ENCODE measurements at regions not wholly inside any gene's neighbourhood (a gene's known extent, or its start where the extent isn't known, plus 50 kb on each side); places are given as distances from the start of the nearest gene placed in this dataset.

DNA sequence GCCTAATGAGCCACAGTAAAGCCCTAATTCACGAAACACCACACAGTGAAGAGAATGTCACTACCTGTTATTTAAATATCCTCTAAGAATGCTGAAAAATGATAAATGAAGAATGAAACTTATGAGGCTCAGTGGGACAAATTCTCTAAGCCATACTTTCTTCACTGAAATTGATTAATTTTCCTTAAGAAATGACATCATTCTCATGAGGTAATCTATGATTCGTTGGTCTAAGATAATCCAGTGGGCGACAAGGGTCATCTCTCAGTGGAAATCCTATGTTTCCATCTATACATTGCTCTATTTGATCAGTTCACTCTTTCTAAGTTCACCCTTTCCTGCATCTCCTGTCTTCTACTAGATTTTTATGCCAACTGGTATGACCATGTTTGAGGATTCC is 330.4 kb upstream of the ANKRD30A start:
- DNase-seq: no peak
- Histone ChIP-seq H3K27ac (no peak overlapping the region), H3K9me3 (no peaks in the 10 kb centered on the region), H3K36me3 (no peaks in the 10 kb centered on the region), H3K4me1 (no peaks in the 10 kb centered on the region), H3K4me3 (no peak overlapping the region), H3K27me3 (no peaks in the 10 kb centered on the region)
- TF ChIP-seq, protein P1, sequence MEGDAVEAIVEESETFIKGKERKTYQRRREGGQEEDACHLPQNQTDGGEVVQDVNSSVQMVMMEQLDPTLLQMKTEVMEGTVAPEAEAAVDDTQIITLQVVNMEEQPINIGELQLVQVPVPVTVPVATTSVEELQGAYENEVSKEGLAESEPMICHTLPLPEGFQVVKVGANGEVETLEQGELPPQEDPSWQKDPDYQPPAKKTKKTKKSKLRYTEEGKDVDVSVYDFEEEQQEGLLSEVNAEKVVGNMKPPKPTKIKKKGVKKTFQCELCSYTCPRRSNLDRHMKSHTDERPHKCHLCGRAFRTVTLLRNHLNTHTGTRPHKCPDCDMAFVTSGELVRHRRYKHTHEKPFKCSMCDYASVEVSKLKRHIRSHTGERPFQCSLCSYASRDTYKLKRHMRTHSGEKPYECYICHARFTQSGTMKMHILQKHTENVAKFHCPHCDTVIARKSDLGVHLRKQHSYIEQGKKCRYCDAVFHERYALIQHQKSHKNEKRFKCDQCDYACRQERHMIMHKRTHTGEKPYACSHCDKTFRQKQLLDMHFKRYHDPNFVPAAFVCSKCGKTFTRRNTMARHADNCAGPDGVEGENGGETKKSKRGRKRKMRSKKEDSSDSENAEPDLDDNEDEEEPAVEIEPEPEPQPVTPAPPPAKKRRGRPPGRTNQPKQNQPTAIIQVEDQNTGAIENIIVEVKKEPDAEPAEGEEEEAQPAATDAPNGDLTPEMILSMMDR (IDR thresholded peaks at IDR 0.05): no peak
- ATAC-seq: no peak
- intact Hi-C loops (cut with DNase I): no loop called here

DNA sequence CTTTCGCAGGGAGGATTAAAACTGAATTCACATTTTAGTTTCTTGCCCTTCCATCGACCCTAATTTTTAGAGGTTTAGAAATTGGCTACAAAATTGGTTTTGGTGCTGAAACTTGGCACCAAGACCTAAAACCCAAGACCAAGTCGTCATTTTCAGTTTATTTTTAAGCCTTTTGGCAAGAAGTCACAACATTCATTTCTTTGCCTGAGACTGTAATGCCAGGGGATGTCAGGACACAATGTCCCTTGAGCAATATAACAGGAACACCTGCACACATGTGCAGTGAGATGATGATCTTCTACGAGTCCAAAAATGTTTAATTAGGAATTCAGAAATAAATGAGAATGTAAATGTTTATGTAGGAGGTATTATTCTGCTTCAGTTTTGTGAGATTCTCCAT is 335.4 kb upstream of the ANKRD30A start:
- intact Hi-C loops (cut with DNase I): no loop called here

DNA sequence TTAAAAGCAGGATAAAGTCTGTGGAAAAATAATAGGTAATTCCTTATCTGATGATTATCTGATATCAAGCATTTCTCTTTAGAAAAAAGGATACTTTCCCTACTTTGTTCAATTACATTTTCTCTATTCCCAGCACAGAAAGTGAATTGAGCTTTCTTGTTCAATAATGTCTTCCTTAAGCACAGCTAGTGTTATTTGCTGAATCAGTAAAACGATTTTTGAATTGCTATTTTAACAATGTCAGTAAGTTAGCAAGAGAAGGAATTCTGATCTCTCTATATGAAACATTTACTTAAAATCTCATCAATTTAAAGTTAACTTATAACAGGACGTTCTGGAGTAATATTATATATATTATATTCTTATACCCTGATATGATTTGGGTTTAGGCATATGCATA is 337.2 kb upstream of the ANKRD30A start:
- intact Hi-C loops (cut with DNase I): no loop called here
- Histone ChIP-seq H3K9me3 (no peaks in the 10 kb centered on the region), H3K4me3 (no peak overlapping the region), H3K4me1 (no peaks in the 10 kb centered on the region), H3K27me3 (no peaks in the 10 kb centered on the region), H3K36me3 (no peaks in the 10 kb centered on the region), H3K27ac (no peak overlapping the region)
- ATAC-seq: no peak
- DNase-seq: no peak
- TF ChIP-seq, protein P1 (IDR thresholded peaks at IDR 0.05): no peak

More for the DNA sequence above, 335.4 kb upstream of the ANKRD30A start:
- TF ChIP-seq, protein P1 (IDR thresholded peaks at IDR 0.05): no peak
- no peak for ATAC-seq
- no peak overlapping the region for H3K27ac ChIP-seq
- no peaks in the 10 kb centered on the region for H3K4me1 ChIP-seq
- H3K4me3 ChIP-seq: no peak overlapping the region
- no peaks in the 10 kb centered on the region for H3K36me3 ChIP-seq
- no peak for DNase-seq
- no peaks in the 10 kb centered on the region for H3K9me3 ChIP-seq
- H3K27me3 ChIP-seq: no peaks in the 10 kb centered on the region

DNA sequence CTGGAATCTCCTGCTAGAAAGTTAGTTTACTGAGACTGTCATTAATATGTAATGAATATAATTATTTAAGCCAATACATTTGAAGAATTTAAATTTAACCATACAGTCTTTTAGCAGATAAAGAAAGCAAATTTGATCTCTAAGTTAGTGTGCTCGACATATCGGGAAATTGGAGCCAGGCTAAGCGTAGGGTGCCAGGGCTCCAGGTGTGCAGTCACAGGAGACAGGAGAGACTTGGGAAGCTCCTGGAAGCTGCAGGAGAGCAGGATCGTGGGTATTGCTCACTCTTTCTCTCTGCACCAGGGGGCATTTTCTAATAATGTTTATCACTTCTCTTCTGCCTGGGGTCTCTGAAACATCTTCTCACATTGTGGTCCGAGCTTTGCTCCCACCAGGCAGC is 342.0 kb upstream of the ANKRD30A start:
- Histone ChIP-seq H3K36me3 (no peaks in the 10 kb centered on the region), H3K27ac (no peak overlapping the region), H3K9me3 (no peaks in the 10 kb centered on the region), H3K27me3 (no peaks in the 10 kb centered on the region), H3K4me3 (no peak overlapping the region), H3K4me1 (no peaks in the 10 kb centered on the region)
- ATAC-seq (no peak), DNase-seq (no peak)
- TF ChIP-seq, protein P1 (IDR thresholded peaks at IDR 0.05): no peak
- intact Hi-C loops (cut with DNase I): no loop called here

DNA sequence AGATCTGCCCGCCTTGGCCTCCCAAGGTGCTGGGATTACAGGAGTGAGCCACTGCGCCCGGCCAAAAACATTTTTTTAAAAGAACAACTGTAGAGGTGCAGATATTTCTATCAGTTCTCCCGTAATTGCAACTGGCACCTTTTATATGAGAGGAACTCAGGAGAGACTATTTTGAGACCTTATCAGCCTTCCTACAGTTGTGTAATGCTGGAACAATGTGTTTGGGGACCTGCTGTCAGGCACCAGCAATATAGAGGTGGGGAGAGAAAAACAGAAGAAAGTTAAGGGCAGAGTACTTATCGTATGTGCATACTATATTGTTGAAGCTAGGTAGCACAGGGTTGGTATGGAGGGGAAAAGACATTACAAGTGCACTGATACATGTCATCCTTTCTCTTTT is 343.8 kb upstream of the ANKRD30A start:
- TF ChIP-seq, protein P1 (IDR thresholded peaks at IDR 0.05): no peak
- Histone ChIP-seq H3K9me3 (no peaks in the 10 kb centered on the region), H3K27me3 (no peaks in the 10 kb centered on the region), H3K27ac (no peak overlapping the region), H3K4me1 (no peaks in the 10 kb centered on the region), H3K36me3 (no peaks in the 10 kb centered on the region), H3K4me3 (no peak overlapping the region)
- DNase-seq (no peak), ATAC-seq (no peak)
- intact Hi-C loops (cut with DNase I): no loop called here

All from left lung (tissue), 4 donors.